Activated CD4-positive, alpha-beta T cell treated with anti-CD3 and anti-CD28 coated beads, Interleukin-2, amount 50 U/mL, for 16 hours (primary cell): ENCODE measurements at regions not wholly inside any gene's neighbourhood (a gene's known extent, or its start where the extent isn't known, plus 50 kb on each side); places are given as distances from the start of the nearest gene placed in this dataset.

ENCODE experiments used
- DNase-seq: peaks from one replicate; pipeline ENCODE4 v3.0.0-alpha.2; 2020

GRCh38 chr5:155996123-155996522 lies 330.8 kb upstream of the SGCD start:
- DNase-seq: no peak

GRCh38 chr5:155998257-155998656 lies 328.7 kb upstream of the SGCD start:
- no peak for DNase-seq

GRCh38 chr5:156000115-156000514 lies 326.8 kb upstream of the SGCD start:
- DNase-seq: no peak

GRCh38 chr5:156004754-156005153 lies 322.2 kb upstream of the SGCD start:
- DNase-seq: no peak

- no peak for DNase-seq
These were observed 320.8 kb upstream of the SGCD start for GRCh38 chr5:156006026-156006647.

- no peak for DNase-seq
These were observed 318.1 kb upstream of the SGCD start for GRCh38 chr5:156008844-156009243.

- no peak for DNase-seq
These were observed 317.4 kb upstream of the SGCD start for GRCh38 chr5:156009583-156009982.

GRCh38 chr5:156015137-156015536 lies 311.8 kb upstream of the SGCD start:
- no peak for DNase-seq

- DNase-seq: no peak
These were observed 307.8 kb upstream of the SGCD start for GRCh38 chr5:156019130-156019529.

GRCh38 chr5:156019571-156020180 lies 307.3 kb upstream of the SGCD start:
- no peak for DNase-seq

GRCh38 chr5:156020647-156021046 lies 306.3 kb upstream of the SGCD start:
- DNase-seq: no peak

- no peak for DNase-seq
These were observed 305.1 kb upstream of the SGCD start for GRCh38 chr5:156021866-156022265.

- DNase-seq: no peak
These were observed 301.3 kb upstream of the SGCD start for GRCh38 chr5:156025656-156026055.

GRCh38 chr5:156031181-156031580 lies 295.8 kb upstream of the SGCD start:
- no peak for DNase-seq

- no peak for DNase-seq
These were observed 290.3 kb upstream of the SGCD start for GRCh38 chr5:156036640-156037039.

GRCh38 chr5:156037151-156037909 lies 289.6 kb upstream of the SGCD start:
- no peak for DNase-seq

- DNase-seq: no peak
These were observed 284.2 kb upstream of the SGCD start for GRCh38 chr5:156042726-156043125.

- no peak for DNase-seq
These were observed 283.6 kb upstream of the SGCD start for GRCh38 chr5:156043351-156043750.

GRCh38 chr5:156051972-156052371 lies 275.0 kb upstream of the SGCD start:
- DNase-seq: no peak

GRCh38 chr5:156052656-156053055 lies 274.3 kb upstream of the SGCD start:
- DNase-seq: no peak

- no peak for DNase-seq
These were observed 273.9 kb upstream of the SGCD start for GRCh38 chr5:156053056-156053455.

GRCh38 chr5:156076912-156077311 lies 250.1 kb upstream of the SGCD start:
- no peak for DNase-seq

GRCh38 chr5:156087577-156088110 lies 239.3 kb upstream of the SGCD start:
- no peak for DNase-seq
